H1 (cell line): ENCODE measurements at regions not wholly inside any gene's neighbourhood (a gene's known extent, or its start where the extent isn't known, plus 50 kb on each side); places are given as distances from the start of the nearest gene placed in this dataset.

Experiments
- CTCF ChIA-PET: fragments of 300-600 bp; sonication (Branson Sonifier 250); formaldehyde crosslinking; loops from one replicate; lab custom pipeline; 2021; ENCODE audit not compliant: partially characterized antibody; lab: Charles Lee
- POLR2A ChIA-PET: fragments of 300-600 bp; sonication (Branson Sonifier 250); formaldehyde crosslinking; loops from one replicate; lab custom pipeline; 2021; ENCODE audit warnings: inconsistent platforms; ENCODE audit not compliant: partially characterized antibody; lab: Charles Lee
- DNase-seq, 2 experiments: peaks; one replicate each; pipeline versions ENCODE4 v3.0.0 to v3.0.0-alpha.2; 2010 to 2022; ENCODE audit warnings: low spot score in 2 of 2, low read depth in 1 of 2, mixed read lengths in 1 of 2
- FAIRE-seq: peaks from 2 replicates; lab custom pipeline; 2011; peaks lifted over from hg19 to GRCh38; lab: Jason Lieb, UNC
- H2AFZ ChIP-seq: 2 replicates; pipeline ENCODE4 v1.8.1; 2012; ENCODE audit warnings: low read length, inconsistent platforms
- H2AK5ac ChIP-seq: 2 replicates; pipeline ENCODE4 v1.6.1; 2013; ENCODE audit warnings: low read depth, low read length
- H2BK120ac ChIP-seq: replicated peaks from 2 replicates; pipeline ENCODE3; 2013; ENCODE audit warnings: low read depth, low read length, inconsistent platforms
- H2BK12ac ChIP-seq: 2 replicates; pipeline ENCODE4 v1.6.1; 2013; ENCODE audit warnings: low read depth, low read length
- H2BK15ac ChIP-seq: 2 replicates; pipeline ENCODE4 v1.6.1; 2013; ENCODE audit warnings: low read length
- H2BK20ac ChIP-seq: 2 replicates; pipeline ENCODE4 v1.6.1; 2013; ENCODE audit warnings: low read length
- H2BK5ac ChIP-seq: 2 replicates; pipeline ENCODE4 v1.6.1; 2013; ENCODE audit warnings: low read depth, low read length
- H3K14ac ChIP-seq: 2 replicates; pipeline ENCODE4 v1.6.1; 2013; ENCODE audit warnings: inconsistent platforms; ENCODE audit not compliant: insufficient read length
- H3K18ac ChIP-seq: 2 replicates; pipeline ENCODE4 v1.6.1; 2013; ENCODE audit warnings: low read length; ENCODE audit errors: extremely low read depth
- H3K23ac ChIP-seq: 2 replicates; pipeline ENCODE4 v1.6.1; 2013; ENCODE audit warnings: inconsistent platforms; ENCODE audit not compliant: insufficient read length
- H3K23me2 ChIP-seq: 2 replicates; pipeline ENCODE4 v1.6.1; 2013; ENCODE audit warnings: low read depth, low read length
- H3K27ac ChIP-seq: 2 replicates; pipeline ENCODE4 v1.6.1; 2011; ENCODE audit warnings: low read depth, low read length, inconsistent platforms
- H3K27me3 ChIP-seq, 4 experiments: replicated peaks in 1 of 4; 1 replicate in 1 of 4; 2 replicates in 3 of 4; pipeline versions ENCODE4 v1.6.1 to v1.8.1; 2011 to 2013; ENCODE audit warnings: low read length in 3 of 4, mild to moderate bottlenecking in 3 of 4, inconsistent platforms in 2 of 4, mixed read lengths in 2 of 4, moderate library complexity in 1 of 4; ENCODE audit not compliant: control insufficient read depth in 3 of 4, insufficient read depth in 3 of 4; ENCODE audit errors: extremely low read depth in 1 of 4
- H3K36me3 ChIP-seq, 4 experiments: 2 replicates each; pipeline versions ENCODE4 v1.6.1 to v1.8.1; 2011 to 2013; ENCODE audit warnings: mild to moderate bottlenecking in 4 of 4, low read length in 3 of 4, moderate library complexity in 2 of 4, control low read depth in 1 of 4, inconsistent platforms in 1 of 4; ENCODE audit not compliant: insufficient read depth in 4 of 4, control insufficient read depth in 2 of 4
- H3K4ac ChIP-seq: replicated peaks from 2 replicates; pipeline ENCODE3; 2013; ENCODE audit warnings: low read length, low read depth, mixed read lengths, inconsistent platforms; ENCODE audit not compliant: insufficient read length
- H3K4me1 ChIP-seq, 4 experiments: replicated peaks in 1 of 4; 1 replicate in 1 of 4; 2 replicates in 3 of 4; pipeline versions ENCODE4 v1.6.1 to v1.8.1; 2011 to 2013; ENCODE audit warnings: low read length in 3 of 4, inconsistent platforms in 2 of 4, mixed read lengths in 1 of 4; ENCODE audit not compliant: insufficient read depth in 4 of 4, control insufficient read depth in 3 of 4
- H3K4me2 ChIP-seq, 2 experiments: 2 replicates each; pipeline versions ENCODE4 v1.6.1 to v1.8.1; 2011 to 2013; ENCODE audit warnings: low read depth in 2 of 2, low read length in 2 of 2, control low read depth in 1 of 2, inconsistent platforms in 1 of 2, mild to moderate bottlenecking in 1 of 2; ENCODE audit not compliant: insufficient read depth in 1 of 2
- H3K4me3 ChIP-seq, 4 experiments: fragments of 200-600, 300-600 bp in 1 of 4; sonication (generic), shearing (Covaris generic), sonication (Bioruptor Twin) in 1 of 4; 2 replicates each; pipeline versions ENCODE4 v1.5.1 to v1.8.1; 2011 to 2016; ENCODE audit warnings: low read length in 4 of 4, low read depth in 3 of 4, control low read depth in 2 of 4, inconsistent platforms in 2 of 4, mild to moderate bottlenecking in 2 of 4, mixed read lengths in 1 of 4, moderate library complexity in 1 of 4; ENCODE audit not compliant: insufficient read depth in 2 of 4; ENCODE audit errors: extremely low read depth in 1 of 4
- H3K56ac ChIP-seq: replicated peaks from 2 replicates; pipeline ENCODE3; 2013; ENCODE audit warnings: low read depth, mild to moderate bottlenecking, mixed read lengths, low read length, inconsistent platforms; ENCODE audit not compliant: insufficient read length
- H3K79me1 ChIP-seq: 2 replicates; pipeline ENCODE4 v1.6.1; 2013; ENCODE audit warnings: low read depth, low read length, control low read depth
- H3K79me2 ChIP-seq, 2 experiments: 2 replicates each; pipeline versions ENCODE4 v1.6.1 to v1.8.1; 2012 to 2013; ENCODE audit warnings: low read length in 2 of 2, mild to moderate bottlenecking in 2 of 2, inconsistent platforms in 1 of 2; ENCODE audit not compliant: insufficient read depth in 2 of 2, control insufficient read depth in 1 of 2
- H3K9ac ChIP-seq, 4 experiments: replicated peaks in 1 of 4; 1 replicate in 1 of 4; 2 replicates in 3 of 4; pipeline versions ENCODE4 v1.6.1 to v1.8.1; 2011 to 2013; ENCODE audit warnings: low read depth in 3 of 4, low read length in 3 of 4, control low read depth in 2 of 4, mild to moderate bottlenecking in 2 of 4, moderate library complexity in 2 of 4, inconsistent platforms in 1 of 4; ENCODE audit errors: extremely low read depth in 1 of 4
- H3K9me3 ChIP-seq, 2 experiments: 2 replicates each; pipeline versions ENCODE4 v1.6.1 to v1.8.1; 2012 to 2013; ENCODE audit warnings: mild to moderate bottlenecking in 2 of 2, moderate library complexity in 2 of 2, control low read depth in 1 of 2, inconsistent platforms in 1 of 2, low read depth in 1 of 2, low read length in 1 of 2, mixed read lengths in 1 of 2; ENCODE audit not compliant: insufficient read depth in 2 of 2
- H4K20me1 ChIP-seq, 2 experiments: replicated peaks in 1 of 2; 2 replicates each; pipeline versions ENCODE3 to v1.8.1; 2011 to 2013; ENCODE audit warnings: inconsistent platforms in 2 of 2, low read length in 2 of 2, mild to moderate bottlenecking in 1 of 2; ENCODE audit not compliant: insufficient read depth in 2 of 2, control insufficient read depth in 1 of 2
- H4K5ac ChIP-seq: 2 replicates; pipeline ENCODE4 v1.6.1; 2013; ENCODE audit warnings: low read length, low read depth, mixed read lengths, inconsistent platforms; ENCODE audit not compliant: insufficient read length
- H4K8ac ChIP-seq: 2 replicates; pipeline ENCODE4 v1.8.0; 2013; ENCODE audit warnings: mild to moderate bottlenecking, moderate library complexity, low read length, inconsistent platforms; ENCODE audit not compliant: insufficient read depth; ENCODE audit errors: extremely low read depth
- H4K91ac ChIP-seq: replicated peaks from 2 replicates; pipeline ENCODE3; 2013; ENCODE audit warnings: low read length, mixed read lengths, inconsistent platforms; ENCODE audit not compliant: insufficient read length
- ATF2 ChIP-seq: IDR thresholded peaks from 2 replicates; pipeline ENCODE4 v1.6.1; 2012; ENCODE audit warnings: low read length, inconsistent platforms
- CBX8 ChIP-seq: fragments of 300-800, 300-1000 bp; sonication (generic); IDR thresholded peaks from 2 replicates; pipeline ENCODE4 v1.7.1; 2016; ENCODE audit warnings: low read depth, low read length, borderline replicate concordance
- CREB1 ChIP-seq: IDR thresholded peaks from 2 replicates; pipeline ENCODE4 v1.6.1; 2012; ENCODE audit warnings: inconsistent platforms
- CTBP2 ChIP-seq: IDR thresholded peaks from 2 replicates; pipeline ENCODE4 v1.7.0; 2011; ENCODE audit warnings: borderline replicate concordance, mild to moderate bottlenecking, moderate library complexity, mixed read lengths, low read length; ENCODE audit not compliant: insufficient read depth, insufficient read length
- CTCF ChIP-seq, 3 experiments: IDR thresholded peaks; 1 replicate in 2 of 3; 2 replicates in 1 of 3; pipeline versions ENCODE4 v1.5.1 to v1.6.1; 2011; ENCODE audit warnings: low read length in 3 of 3, mild to moderate bottlenecking in 3 of 3, inconsistent platforms in 2 of 3, low read depth in 1 of 3, moderate library complexity in 1 of 3; ENCODE audit not compliant: insufficient read depth in 1 of 3; ENCODE audit errors: control extremely low read depth in 1 of 3
- GTF2F1 ChIP-seq: IDR thresholded peaks from 2 replicates; pipeline ENCODE4 v1.6.1; 2012; ENCODE audit warnings: low read depth, low read length, improper control_type of control experiment, borderline replicate concordance
- JUN ChIP-seq: IDR thresholded peaks from 2 replicates; pipeline ENCODE4 v1.6.1; 2011; ENCODE audit warnings: low read depth, mild to moderate bottlenecking, improper control_type of control experiment, low read length
- POLR2A ChIP-seq, 2 experiments: IDR thresholded peaks; 1 replicate in 1 of 2; 2 replicates in 1 of 2; pipeline ENCODE4 v1.6.1; 2011; ENCODE audit warnings: low read depth in 2 of 2, low read length in 2 of 2, mild to moderate bottlenecking in 2 of 2; ENCODE audit errors: control extremely low read depth in 1 of 2
- SAP30 ChIP-seq: fragments of 300-600 bp; sonication (generic); IDR thresholded peaks from 2 replicates; pipeline ENCODE4 v1.7.1; 2012; ENCODE audit warnings: low read length, moderate library complexity, mild to moderate bottlenecking, inconsistent platforms; ENCODE audit not compliant: insufficient read depth, insufficient replicate concordance
- SIRT6 ChIP-seq: IDR thresholded peaks from one replicate; pipeline ENCODE4 v1.7.1; 2012; ENCODE audit warnings: low read length, inconsistent platforms
- TAF7 ChIP-seq: optimal IDR thresholded peaks from 2 replicates; pipeline ENCODE3; 2011; ENCODE audit warnings: low read depth, mild to moderate bottlenecking, inconsistent platforms, low read length, moderate library complexity, borderline replicate concordance
- WGBS, 2 experiments: shearing (Covaris generic) in 1 of 2; methylation state at CpG; one replicate each; pipeline versions ENCODE4 v1.1.6 to v1.1.7; 2013 to 2015; ENCODE audit warnings: low lambda C conversion rate in 2 of 2, mixed read lengths in 2 of 2, inconsistent platforms in 1 of 2, low coverage in 1 of 2, missing lambda C conversion rate in 1 of 2; ENCODE audit not compliant: insufficient replicate concordance in 2 of 2, insufficient coverage in 1 of 2, insufficient read length in 1 of 2; ENCODE audit errors: extremely low coverage in 1 of 2, missing lambda C conversion rate in 1 of 2; 5-methylcytosine and 5-hydroxymethylcytosine counted together

GRCh38 chr9:108139900-108140299 is 650.3 kb upstream of the KLF4 start:
- no peaks in the 10 kb centered on the region for H3K9me3 ChIP-seq
- FAIRE-seq (no peak), DNase-seq (no peak)
- no peak overlapping the region for H2BK20ac ChIP-seq
- H3K27ac ChIP-seq: no peak overlapping the region
- no peak overlapping the region for H3K56ac ChIP-seq
- no peak overlapping the region for H2BK5ac ChIP-seq
- no peak overlapping the region for H2AK5ac ChIP-seq
- no peak overlapping the region for H3K23ac ChIP-seq
- CTCF ChIA-PET: no interaction called here
- H3K79me2 ChIP-seq: no peaks in the 10 kb centered on the region
- H2BK12ac ChIP-seq: no peak overlapping the region
- WGBS, 2 experiments: 95% methylated on average over 2 of the region's 2 CpGs; no CpG with 5 or more reads in 1 of the 2 experiments
- no peak overlapping the region for H4K8ac ChIP-seq
- POLR2A ChIA-PET: no interaction called here
- no peak overlapping the region for H3K4me2 ChIP-seq
- no peak overlapping the region for H3K4ac ChIP-seq
- H3K14ac ChIP-seq: no peak overlapping the region
- H3K4me3 ChIP-seq: no peak overlapping the region
- H3K4me1 ChIP-seq: peaks cover 0 to 3% (median 0%) of the 10 kb centered on the region in 4 experiments; a peak in 1 of 7 replicates
- no peak overlapping the region for H4K91ac ChIP-seq
- H3K23me2 ChIP-seq: no peaks in the 10 kb centered on the region
- H3K79me1 ChIP-seq: no peaks in the 10 kb centered on the region
- no peak overlapping the region for H3K9ac ChIP-seq
- H3K36me3 ChIP-seq: no peaks in the 10 kb centered on the region
- H2AFZ ChIP-seq: no peak overlapping the region
- no peaks in the 10 kb centered on the region for H3K27me3 ChIP-seq
- H4K5ac ChIP-seq: no peak overlapping the region
- H3K18ac ChIP-seq: no peak overlapping the region
- no peak overlapping the region for H2BK15ac ChIP-seq
- no peaks in the 10 kb centered on the region for H4K20me1 ChIP-seq
- no peak overlapping the region for H2BK120ac ChIP-seq
- TF ChIP-seq SAP30 (no peak), CTBP2 (no peak), CTCF (IDR thresholded peaks at IDR 0.05; ENCODE audit: control extremely low read depth in 1 of 3, insufficient read depth in 1 of 3, low read depth in 1 of 3, low read length in 3 of 3) (no peak), ATF2 (no peak), GTF2F1 (no peak), CBX8 (no peak), TAF7 (no peak), POLR2A (IDR thresholded peaks at IDR 0.05; ENCODE audit: control extremely low read depth in 1 of 2, low read depth in 2 of 2, low read length in 2 of 2) (no peak), SIRT6 (no peak), CREB1 (no peak), JUN (no peak)
